T47D (cell line): ENCODE measurements at regions not wholly inside any gene's neighbourhood (a gene's known extent, or its start where the extent isn't known, plus 50 kb on each side); places are given as distances from the start of the nearest gene placed in this dataset.
A peak's percentile ranks its signal among the peaks of the same experiment; 100 is the strongest.
"Not testable (repeated sequence)": the region's sequence is repeated elsewhere in the genome, so short reads cannot be mapped to it uniquely, and the experiment has no call there.

Experiments used
- DNase-seq, 2 experiments: peaks; one replicate each; pipeline versions ENCODE4 v3.0.0 to v3.0.0-alpha.2; 2011 to 2012; ENCODE audit warnings: low read depth in 1 of 2, low spot score in 1 of 2
- JUND ChIP-seq: IDR thresholded peaks from 2 replicates; pipeline ENCODE4 v1.6.1; 2012; ENCODE audit warnings: low read depth
- in situ Hi-C: cut with HindIII; loops from 2 replicates; pipeline ENCODE4 v1.10.0; 2016; ENCODE audit warnings: low sequenced_read_pairs, low pct_unique_long_range_greater_than_20kb

- DNase-seq: no peak
- TF ChIP-seq JUND: no peak
- in situ Hi-C loops: no loop called here
Measured at GRCh38 chr14:34318014-34318413, 144.0 kb downstream of the SPTSSA start.

GRCh38 chr14:34310724-34311123, 151.3 kb downstream of the SPTSSA start:
- in situ Hi-C loops: no loop called here
- DNase-seq: no peak
- no peak for TF ChIP-seq JUND

GRCh38 chr14:34303811-34304210, 158.2 kb downstream of the SPTSSA start:
- DNase-seq: no peak
- TF ChIP-seq JUND: no peak
- in situ Hi-C loops: no loop called here

- DNase-seq: no peak
- no peak for TF ChIP-seq JUND
Measured at GRCh38 chr14:34302654-34303053, 159.4 kb downstream of the SPTSSA start.

GRCh38 chr14:34300882-34301734, 160.9 kb downstream of the SPTSSA start:
- peak; percentile 59 to 82 for DNase-seq
- TF ChIP-seq JUND: no peak
- in situ Hi-C loops: no loop called here

More at GRCh38 chr14:34302654-34303053, 159.4 kb downstream of the SPTSSA start:
- in situ Hi-C loops: no loop called here

- in situ Hi-C loops: no loop called here
- no peak for TF ChIP-seq JUND
- DNase-seq: no peak
Measured at GRCh38 chr14:34300330-34300729, 161.7 kb downstream of the SPTSSA start.

GRCh38 chr14:34299360-34299759, 162.7 kb downstream of the SPTSSA start:
- in situ Hi-C loops: no loop called here

GRCh38 chr14:34297786-34298520, 164.1 kb downstream of the SPTSSA start:
- DNase-seq: peak in 1 of 2 experiments; percentile 70
- no peak for TF ChIP-seq JUND
- in situ Hi-C loops: no loop called here

More at GRCh38 chr14:34299360-34299759, 162.7 kb downstream of the SPTSSA start:
- no peak for TF ChIP-seq JUND
- no peak for DNase-seq

GRCh38 chr14:34283590-34283989, 178.4 kb downstream of the SPTSSA start:
- TF ChIP-seq JUND: no peak
- DNase-seq: no peak
- in situ Hi-C loops: no loop called here

- in situ Hi-C loops: no loop called here
- no peak for TF ChIP-seq JUND
Measured at GRCh38 chr14:34277191-34277590, 184.8 kb downstream of the SPTSSA start.

GRCh38 chr14:34275530-34275929, 186.5 kb downstream of the SPTSSA start:
- in situ Hi-C loops: no loop called here
- no peak for TF ChIP-seq JUND
- DNase-seq: no peak

More at GRCh38 chr14:34277191-34277590, 184.8 kb downstream of the SPTSSA start:
- DNase-seq: no peak

GRCh38 chr14:34275078-34275477, 187.0 kb downstream of the SPTSSA start:
- no peak for TF ChIP-seq JUND
- in situ Hi-C loops: no loop called here
- DNase-seq: no peak

GRCh38 chr14:34273716-34274115, 188.3 kb downstream of the SPTSSA start:
- in situ Hi-C loops, DNase-seq: not testable (repeated sequence)
